K562 (cell line): ENCODE measurements at regions not wholly inside any gene's neighbourhood (a gene's known extent, or its start where the extent isn't known, plus 50 kb on each side); places are given as distances from the start of the nearest gene placed in this dataset.

Experiments
- ATAC-seq: fragments of 200-7000 bp; cut with Tn5 transposase; 3 replicates; pipeline ENCODE4 v1.9.1; 2020; ENCODE audit warnings: moderate library complexity
- BruUV-seq: library from RNA; stranded (reverse); fragments of 400-500 nt; replicated peaks from 2 replicates; lab custom pipeline; 2021; lab: Mats Ljungman, UMichigan
- CTCF ChIA-PET: fragments of 300-600 bp; formaldehyde crosslinking; extraction: SDS; loops from one replicate; lab custom pipeline; 2021; ENCODE audit warnings: low intra/inter-chr PET ratio; lab: Yijun Ruan, JAX
- POLR2A ChIA-PET: fragments of 300-600, 350-650 bp; sonication (Branson Sonifier 250); formaldehyde crosslinking; extraction: SDS; loops from one replicate; lab custom pipeline; 2021; ENCODE audit warnings: antibody characterized with exemption, inconsistent platforms; lab: Yijun Ruan, JAX
- DNase-seq, 4 experiments: peaks; one replicate each; pipeline versions ENCODE4 v3.0.0 to v3.0.0-alpha.2; 2011 to 2018; ENCODE audit warnings: low spot score in 3 of 4, mixed read lengths in 3 of 4; ENCODE audit errors: extremely low read depth in 1 of 4
- FAIRE-seq: peaks from 2 replicates; lab custom pipeline; 2011; peaks lifted over from hg19 to GRCh38; lab: Jason Lieb, UNC
- H2AFZ ChIP-seq: 2 replicates; pipeline ENCODE4 v1.6.0; 2011; ENCODE audit warnings: low read depth, low read length, control low read depth, inconsistent platforms
- H3K27ac ChIP-seq: fragments of 200-600 bp; 3 replicates; pipeline ENCODE4 v1.8.0; 2011; ENCODE audit warnings: low read depth, mild to moderate bottlenecking, control low read depth, inconsistent platforms, low read length, moderate library complexity, mixed read lengths; ENCODE audit errors: extremely low read depth
- H3K27me3 ChIP-seq, 2 experiments: fragments of 300-600 bp in 1 of 2; 2 replicates in 1 of 2; 3 replicates in 1 of 2; pipeline versions ENCODE4 v1.6.0 to v1.8.0; 2011; ENCODE audit warnings: inconsistent platforms in 2 of 2, low read length in 2 of 2, mild to moderate bottlenecking in 1 of 2, mixed read lengths in 1 of 2, moderate library complexity in 1 of 2; ENCODE audit not compliant: control insufficient read depth in 2 of 2, insufficient read depth in 2 of 2
- H3K36me3 ChIP-seq: fragments of 300-600 bp; 3 replicates; pipeline ENCODE4 v1.8.0; 2011; ENCODE audit warnings: mild to moderate bottlenecking, low read length, inconsistent platforms; ENCODE audit not compliant: control insufficient read depth, insufficient read depth
- H3K4me1 ChIP-seq, 2 experiments: fragments of 200-600 bp in 1 of 2; replicated peaks in 1 of 2; 2 replicates in 1 of 2; 3 replicates in 1 of 2; pipeline versions ENCODE4 v1.5.1 to v1.8.0; 2011; ENCODE audit warnings: inconsistent platforms in 2 of 2, low read length in 2 of 2, mild to moderate bottlenecking in 1 of 2, mixed read lengths in 1 of 2, moderate library complexity in 1 of 2; ENCODE audit not compliant: control insufficient read depth in 2 of 2, insufficient read depth in 2 of 2
- H3K4me2 ChIP-seq: 2 replicates; pipeline ENCODE4 v1.6.1; 2011; ENCODE audit warnings: low read length, control low read depth, inconsistent platforms, mixed read lengths; ENCODE audit not compliant: insufficient read depth
- H3K4me3 ChIP-seq: fragments of 200-600 bp; sonication (generic), shearing (Covaris generic); 2 replicates; pipeline ENCODE4 v1.5.1; 2016; ENCODE audit warnings: control low read depth, inconsistent platforms
- H3K79me2 ChIP-seq: fragments of 200-600 bp; 3 replicates; pipeline ENCODE4 v1.8.0; 2011; ENCODE audit warnings: low read length, inconsistent platforms; ENCODE audit not compliant: control insufficient read depth, insufficient read depth
- H3K9ac ChIP-seq, 2 experiments: 2 replicates each; pipeline versions ENCODE4 v1.6.0 to v1.6.1; 2011; ENCODE audit warnings: low read depth in 2 of 2, low read length in 2 of 2, control low read depth in 1 of 2, inconsistent platforms in 1 of 2, mild to moderate bottlenecking in 1 of 2, mixed read lengths in 1 of 2; ENCODE audit not compliant: insufficient read depth in 1 of 2
- H3K9me1 ChIP-seq: one replicate; pipeline ENCODE4 v1.6.0; 2011; ENCODE audit warnings: inconsistent platforms, mild to moderate bottlenecking, low read length, moderate library complexity; ENCODE audit not compliant: control insufficient read depth, insufficient read depth
- H3K9me3 ChIP-seq: replicated peaks from 2 replicates; pipeline ENCODE4 v1.5.1; 2011; ENCODE audit warnings: low read depth, low read length, inconsistent platforms; ENCODE audit not compliant: control insufficient read depth, insufficient read depth
- H4K20me1 ChIP-seq: replicated peaks from 2 replicates; pipeline ENCODE4 v1.6.1; 2011; ENCODE audit warnings: low read length, inconsistent platforms, mixed read lengths; ENCODE audit not compliant: control insufficient read depth, insufficient read depth
- IFI16 ChIP-seq: fragments of 250-450 bp; sonication (Bioruptor Pico); IDR thresholded peaks from 2 replicates; pipeline ENCODE4 v2.1.2; 2022; ENCODE audit warnings: mild to moderate bottlenecking, inconsistent platforms
- MIER1 ChIP-seq: fragments of 450-650 bp; IDR thresholded peaks from 2 replicates; pipeline ENCODE4 v1.6.1; 2016; ENCODE audit warnings: antibody characterized with exemption, mild to moderate bottlenecking, low read depth
- PCBP1 ChIP-seq: fragments of 200-400 bp; formaldehyde crosslinking; IDR thresholded peaks from 2 replicates; pipeline ENCODE4 v1.6.1; 2018; ENCODE audit warnings: mild to moderate bottlenecking, low read depth, low read length; ENCODE audit not compliant: poor library complexity, severe bottlenecking
- SNRNP70 ChIP-seq: fragments of 200-400 bp; formaldehyde crosslinking; optimal IDR thresholded peaks from 2 replicates; pipeline ENCODE3; 2017; ENCODE audit warnings: low read depth, low read length
- ZNF324 ChIP-seq: fragments of 250-450 bp; sonication (Bioruptor Pico); IDR thresholded peaks from 2 replicates; pipeline ENCODE4 v1.4.0; 2020; ENCODE audit warnings: mild to moderate bottlenecking
- WGBS: fragments of 100-300 bp; shearing (Covaris generic); methylation state at CpG from one replicate; pipeline ENCODE4 v1.1.6; 2016; ENCODE audit warnings: low coverage, mixed read lengths; ENCODE audit not compliant: insufficient coverage; ENCODE audit errors: missing lambda C conversion rate; 5-methylcytosine and 5-hydroxymethylcytosine counted together
- in situ Hi-C: fragments of 300-500 bp; cut with MboI; formaldehyde crosslinking; loops from 4 replicates; pipeline ENCODE4 v1.15.0; 2018; ENCODE audit warnings: inconsistent platforms, mixed read lengths
- intact Hi-C: fragments of 100-400 bp; cut with micrococcal nuclease; formaldehyde crosslinking; loops from 2 replicates; pipeline ENCODE4 v1.14.2; 2022
- TF ChIP-seq, protein P1 (sequence below): fragments of 250-450 bp; sonication (Bioruptor Pico); IDR thresholded peaks from 2 replicates; pipeline ENCODE4 v1.9.0; 2021; ENCODE audit warnings: mild to moderate bottlenecking
- TF ChIP-seq, protein P2 (sequence below): fragments of 250-450 bp; sonication (Bioruptor Pico); IDR thresholded peaks from 2 replicates; pipeline ENCODE4 v1.5.0; 2021; ENCODE audit warnings: mild to moderate bottlenecking, borderline replicate concordance

DNA sequence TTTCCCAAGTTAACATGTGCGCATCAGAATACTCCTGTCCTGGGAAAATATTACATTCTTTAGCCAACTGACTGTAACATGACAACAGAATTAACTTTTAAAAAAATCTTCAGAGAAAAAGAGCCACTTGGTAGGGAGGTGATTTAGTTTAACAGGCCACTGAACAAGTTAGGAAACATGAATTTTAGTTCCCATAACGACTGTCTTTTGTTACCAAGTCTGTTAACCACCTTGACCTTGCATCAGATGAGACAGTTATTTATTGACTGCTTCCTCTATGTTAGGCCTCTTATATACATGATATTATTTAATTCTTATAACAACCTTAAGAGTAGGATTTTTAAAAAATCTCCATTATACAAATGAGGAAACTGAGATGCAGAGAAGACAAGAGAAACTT is 268.6 kb downstream of the NDFIP2 start:
- POLR2A ChIA-PET: no interaction called here
- Histone ChIP-seq H3K9me3 (no peaks in the 10 kb centered on the region), H4K20me1 (no peaks in the 10 kb centered on the region), H3K9me1 (no peaks in the 10 kb centered on the region), H3K4me3 (no peak overlapping the region), H3K79me2 (no peaks in the 10 kb centered on the region), H3K4me2 (no peak overlapping the region), H3K36me3 (no peaks in the 10 kb centered on the region), H3K4me1 (no peaks in the 10 kb centered on the region), H3K27me3 (no peaks in the 10 kb centered on the region), H2AFZ (no peak overlapping the region), H3K9ac (no peak overlapping the region), H3K27ac (no peak overlapping the region)
- FAIRE-seq: no peak
- WGBS: 0% methylated on average over 2 of the region's 2 CpGs
- in situ Hi-C loops: no loop called here
- intact Hi-C loops: no loop called here
- TF ChIP-seq, protein P1, sequence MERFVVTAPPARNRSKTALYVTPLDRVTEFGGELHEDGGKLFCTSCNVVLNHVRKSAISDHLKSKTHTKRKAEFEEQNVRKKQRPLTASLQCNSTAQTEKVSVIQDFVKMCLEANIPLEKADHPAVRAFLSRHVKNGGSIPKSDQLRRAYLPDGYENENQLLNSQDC (CRISPR knock-in tag): no peak
- TF ChIP-seq ZNF324 (CRISPR knock-in tag) (no peak), MIER1 (no peak), PCBP1 (no peak), IFI16 (CRISPR knock-in tag) (no peak), SNRNP70 (no peak)
- TF ChIP-seq, protein P2, sequence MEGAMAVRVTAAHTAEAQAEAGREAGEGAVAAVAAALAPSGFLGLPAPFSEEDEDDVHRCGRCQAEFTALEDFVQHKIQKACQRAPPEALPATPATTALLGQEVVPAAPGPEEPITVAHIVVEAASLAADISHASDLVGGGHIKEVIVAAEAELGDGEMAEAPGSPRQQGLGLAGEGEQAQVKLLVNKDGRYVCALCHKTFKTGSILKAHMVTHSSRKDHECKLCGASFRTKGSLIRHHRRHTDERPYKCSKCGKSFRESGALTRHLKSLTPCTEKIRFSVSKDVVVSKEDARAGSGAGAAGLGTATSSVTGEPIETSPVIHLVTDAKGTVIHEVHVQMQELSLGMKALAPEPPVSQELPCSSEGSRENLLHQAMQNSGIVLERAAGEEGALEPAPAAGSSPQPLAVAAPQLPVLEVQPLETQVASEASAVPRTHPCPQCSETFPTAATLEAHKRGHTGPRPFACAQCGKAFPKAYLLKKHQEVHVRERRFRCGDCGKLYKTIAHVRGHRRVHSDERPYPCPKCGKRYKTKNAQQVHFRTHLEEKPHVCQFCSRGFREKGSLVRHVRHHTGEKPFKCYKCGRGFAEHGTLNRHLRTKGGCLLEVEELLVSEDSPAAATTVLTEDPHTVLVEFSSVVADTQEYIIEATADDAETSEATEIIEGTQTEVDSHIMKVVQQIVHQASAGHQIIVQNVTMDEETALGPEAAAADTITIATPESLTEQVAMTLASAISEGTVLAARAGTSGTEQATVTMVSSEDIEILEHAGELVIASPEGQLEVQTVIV: no peak
- ATAC-seq: no peak
- BruUV-seq: no TSS peak
- CTCF ChIA-PET: no interaction called here
- DNase-seq: no peak
